ENCODE measurements at regions not wholly inside any gene's neighbourhood (a gene's known extent, or its start where the extent isn't known, plus 50 kb on each side); places are given as distances from the start of the nearest gene placed in this dataset.

DNA sequence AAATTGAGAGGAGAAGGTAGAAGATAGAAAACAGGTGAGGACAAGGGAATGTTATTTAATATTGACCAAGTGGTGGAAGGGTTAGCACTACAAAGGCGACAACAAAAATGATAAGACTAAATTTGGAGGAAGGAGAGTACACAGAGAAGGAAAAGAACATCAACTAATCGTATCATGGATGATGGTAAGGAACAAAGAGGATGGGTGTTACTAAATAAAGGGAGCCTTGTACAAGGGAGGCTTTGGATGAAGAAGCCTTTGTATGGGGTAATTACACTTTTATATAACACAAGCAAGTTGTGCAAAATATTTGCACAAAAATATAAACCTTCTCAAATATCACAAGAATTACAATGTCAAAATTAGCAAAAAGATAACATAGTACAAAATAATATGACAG is 125.7 kb downstream of the ZNF608 start:
- Histone ChIP-seq H3K27ac (no peak overlapping the region), H3K4me3 (no peak overlapping the region), H3K27me3 (no peaks in the 10 kb centered on the region), H3K9me3 (no peaks in the 10 kb centered on the region), H3K4me1 (no peaks in the 10 kb centered on the region), H3K36me3 (no peaks in the 10 kb centered on the region)
- no peak for DNase-seq
- in situ Hi-C loops (cut with MboI; ENCODE audit: low sequenced_read_pairs in 4 of 4), result no loop called here
- ATAC-seq, result no peak
- no peak for TF ChIP-seq POLR2A (IDR thresholded peaks at IDR 0.05)
- no peak for TF ChIP-seq CTCF (IDR thresholded peaks at IDR 0.05 in 4 of 5, conservative IDR thresholded peaks at IDR 0.05 in 1 of 5)
- intact Hi-C loops (cut with DNase I; ENCODE audit: low total_unique reads), result no loop called here

GRCh38 chr5:124619121-124619520 is 127.3 kb downstream of the ZNF608 start:
- intact Hi-C loops (cut with DNase I; ENCODE audit: low total_unique reads), result no loop called here
- DNase-seq (no peak), ATAC-seq (no peak)
- H3K4me3 ChIP-seq, result no peak overlapping the region
- no peaks in the 10 kb centered on the region for H3K36me3 ChIP-seq
- H3K27ac ChIP-seq, result no peak overlapping the region
- no peaks in the 10 kb centered on the region for H3K9me3 ChIP-seq
- H3K4me1 ChIP-seq, result no peaks in the 10 kb centered on the region
- in situ Hi-C loops (cut with MboI; ENCODE audit: low sequenced_read_pairs in 4 of 4), result no loop called here
- no peaks in the 10 kb centered on the region for H3K27me3 ChIP-seq
- no peak for TF ChIP-seq CTCF (IDR thresholded peaks at IDR 0.05 in 4 of 5, conservative IDR thresholded peaks at IDR 0.05 in 1 of 5)
- no peak for TF ChIP-seq POLR2A (IDR thresholded peaks at IDR 0.05)

GRCh38 chr5:124617787-124618186 is 128.7 kb downstream of the ZNF608 start:
- Histone ChIP-seq H3K4me3 (no peak overlapping the region), H3K9me3 (no peaks in the 10 kb centered on the region), H3K27ac (no peak overlapping the region), H3K27me3 (no peaks in the 10 kb centered on the region), H3K4me1 (no peaks in the 10 kb centered on the region), H3K36me3 (no peaks in the 10 kb centered on the region)
- ATAC-seq, result no peak
- DNase-seq, result no peak
- intact Hi-C loops (cut with DNase I; ENCODE audit: low total_unique reads) (no loop called here), in situ Hi-C loops (cut with MboI; ENCODE audit: low sequenced_read_pairs in 4 of 4) (no loop called here)
- TF ChIP-seq POLR2A (IDR thresholded peaks at IDR 0.05) (no peak), CTCF (IDR thresholded peaks at IDR 0.05 in 4 of 5, conservative IDR thresholded peaks at IDR 0.05 in 1 of 5) (no peak)

DNA sequence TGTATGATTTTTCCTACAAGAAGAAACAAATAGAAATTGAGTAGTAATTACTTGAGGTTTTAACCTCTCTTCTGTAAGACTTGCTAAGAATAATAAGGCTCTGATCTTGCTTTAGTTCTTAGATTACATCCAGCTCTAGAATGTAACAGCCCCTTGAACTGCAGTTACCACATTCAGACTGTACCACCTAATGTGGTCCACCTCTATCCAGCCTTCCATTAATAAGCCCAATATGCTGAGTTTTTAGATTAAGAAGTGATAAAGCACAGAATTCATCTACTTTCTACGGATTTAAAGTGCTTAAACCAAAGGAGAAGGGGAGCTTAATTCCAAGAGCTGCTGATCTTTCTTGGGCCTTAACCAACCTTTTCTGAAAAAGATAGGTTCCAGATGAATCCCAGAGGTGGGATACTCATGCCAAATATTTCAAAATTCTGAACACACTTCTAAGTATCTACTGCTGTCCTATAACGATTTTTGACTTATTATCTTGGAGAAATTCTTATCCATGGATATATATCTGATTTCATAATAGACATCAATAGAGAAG is 131.5 kb downstream of the ZNF608 start:
- Histone ChIP-seq H3K9me3 (no peaks in the 10 kb centered on the region), H3K27me3 (no peaks in the 10 kb centered on the region), H3K4me3 (no peak overlapping the region), H3K4me1 (no peaks in the 10 kb centered on the region), H3K36me3 (no peaks in the 10 kb centered on the region), H3K27ac (no peak overlapping the region)
- intact Hi-C loops (cut with DNase I; ENCODE audit: low total_unique reads) (no loop called here), in situ Hi-C loops (cut with MboI; ENCODE audit: low sequenced_read_pairs in 4 of 4) (no loop called here)
- DNase-seq (no peak), ATAC-seq (no peak)
- no peak for TF ChIP-seq POLR2A (IDR thresholded peaks at IDR 0.05)

DNA sequence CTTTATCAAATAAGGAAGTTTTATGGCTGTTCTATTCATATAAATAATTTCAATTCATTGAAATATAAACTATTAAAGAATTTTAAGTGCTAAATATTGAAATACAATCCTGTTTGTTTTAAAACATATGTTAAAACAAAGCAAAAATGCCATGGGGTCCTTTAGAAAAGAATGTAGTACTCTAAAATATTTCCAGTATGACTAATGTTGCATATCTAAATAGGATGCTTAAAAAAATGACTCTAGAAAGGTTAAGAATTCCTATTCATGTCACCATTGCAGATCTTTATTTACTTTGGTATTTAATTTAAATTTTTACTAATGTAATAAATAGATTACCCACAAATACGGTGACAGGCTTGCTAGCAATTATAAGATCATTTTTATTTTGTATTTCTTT is 132.3 kb downstream of the ZNF608 start:
- no peaks in the 10 kb centered on the region for H3K4me1 ChIP-seq
- intact Hi-C loops (cut with DNase I; ENCODE audit: low total_unique reads), result no loop called here
- H3K9me3 ChIP-seq, result no peaks in the 10 kb centered on the region
- H3K27me3 ChIP-seq, result no peaks in the 10 kb centered on the region
- in situ Hi-C loops (cut with MboI; ENCODE audit: low sequenced_read_pairs in 4 of 4), result no loop called here
- no peaks in the 10 kb centered on the region for H3K36me3 ChIP-seq
- no peak overlapping the region for H3K27ac ChIP-seq
- no peak for DNase-seq
- no peak overlapping the region for H3K4me3 ChIP-seq
- ATAC-seq, result no peak
- TF ChIP-seq CTCF (IDR thresholded peaks at IDR 0.05 in 4 of 5, conservative IDR thresholded peaks at IDR 0.05 in 1 of 5) (no peak), POLR2A (IDR thresholded peaks at IDR 0.05) (no peak)

Measured in gastrocnemius medialis (tissue), 4 donors.